ENCODE measurements at regions not wholly inside any gene's neighbourhood (a gene's known extent, or its start where the extent isn't known, plus 50 kb on each side); places are given as distances from the start of the nearest gene placed in this dataset.
A peak's percentile ranks its signal among the peaks of the same experiment; 100 is the strongest.

GRCh38 chr6:123747515-123747914 lies 56.1 kb upstream of the NKAIN2 start:
- no peak for ATAC-seq

DNA sequence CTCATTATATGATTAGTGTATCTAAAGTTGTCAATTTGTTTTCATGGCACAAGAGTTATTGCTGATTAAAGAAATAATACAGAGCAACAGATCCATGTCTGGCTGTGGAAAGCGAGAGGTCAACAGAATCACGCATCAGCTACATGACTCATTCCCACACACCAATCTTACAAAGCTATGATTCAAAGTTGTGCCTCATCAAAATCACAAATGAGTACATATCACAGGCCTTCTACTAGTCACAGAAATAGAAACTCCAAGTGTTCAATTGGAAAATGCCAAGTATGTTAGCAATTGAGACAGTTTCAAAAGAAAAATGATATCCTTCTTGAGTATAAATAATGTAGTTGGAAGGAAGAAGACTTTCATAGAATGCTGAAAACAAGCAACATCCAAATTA lies 57.8 kb upstream of the NKAIN2 start:
- ATAC-seq = no peak

- no peak for ATAC-seq
Measured at GRCh38 chr6:123744840-123745239, 58.8 kb upstream of the NKAIN2 start.

GRCh38 chr6:123742626-123743025 lies 61.0 kb upstream of the NKAIN2 start:
- no peak for ATAC-seq

DNA sequence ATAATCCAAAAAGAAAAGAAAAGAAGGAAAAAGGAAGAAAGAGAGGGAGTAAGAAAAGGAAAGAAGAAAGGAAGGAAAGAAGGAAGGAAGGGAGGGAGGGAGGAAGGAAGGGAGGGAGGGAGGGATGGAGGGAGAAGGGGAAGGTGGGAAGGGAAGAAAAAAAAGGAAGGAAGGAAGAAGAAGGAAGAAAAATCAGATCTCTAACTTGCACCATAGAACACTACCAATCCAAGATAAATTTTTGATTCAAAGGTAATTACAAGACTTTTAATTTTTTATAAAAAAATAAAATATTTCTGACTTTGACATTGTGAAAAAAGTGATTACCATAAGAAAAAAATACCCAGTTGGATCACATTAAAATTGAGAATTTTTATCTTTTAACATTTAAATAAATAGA lies 70.5 kb upstream of the NKAIN2 start:
- no peak for ATAC-seq

- peak; percentile 51 for ATAC-seq
Measured at GRCh38 chr6:123716506-123716905, 79.8 kb upstream of the TRDN start.

GRCh38 chr6:123715006-123715863 lies 78.5 kb upstream of the TRDN start:
- ATAC-seq = peak; percentile 46

- ATAC-seq = no peak
Measured at GRCh38 chr6:123712831-123713230, 76.1 kb upstream of the TRDN start.

DNA sequence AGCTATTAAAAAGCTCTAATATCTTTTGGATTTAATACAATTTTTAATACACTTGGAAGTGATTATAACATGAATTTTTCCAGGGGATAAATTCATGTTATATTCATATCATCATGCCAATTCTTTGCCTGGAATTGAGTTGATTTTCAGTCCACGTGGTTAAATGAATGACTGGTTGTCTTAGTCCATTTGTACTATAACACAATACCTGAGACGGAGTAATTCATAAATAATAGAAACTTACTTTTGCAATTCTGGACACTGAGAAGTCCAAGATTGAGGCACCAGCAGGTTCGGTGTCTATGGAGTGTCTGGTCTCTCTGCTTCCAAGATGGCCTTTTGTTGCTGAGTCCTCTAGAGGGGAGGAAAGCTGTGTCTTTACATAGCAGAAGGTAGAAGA lies 66.2 kb upstream of the TRDN start:
- ATAC-seq = no peak

GRCh38 chr6:123687864-123688263 lies 51.1 kb upstream of the TRDN start:
- no peak for ATAC-seq
